ENCODE measurements at regions not wholly inside any gene's neighbourhood (a gene's known extent, or its start where the extent isn't known, plus 50 kb on each side); places are given as distances from the start of the nearest gene placed in this dataset.

DNA sequence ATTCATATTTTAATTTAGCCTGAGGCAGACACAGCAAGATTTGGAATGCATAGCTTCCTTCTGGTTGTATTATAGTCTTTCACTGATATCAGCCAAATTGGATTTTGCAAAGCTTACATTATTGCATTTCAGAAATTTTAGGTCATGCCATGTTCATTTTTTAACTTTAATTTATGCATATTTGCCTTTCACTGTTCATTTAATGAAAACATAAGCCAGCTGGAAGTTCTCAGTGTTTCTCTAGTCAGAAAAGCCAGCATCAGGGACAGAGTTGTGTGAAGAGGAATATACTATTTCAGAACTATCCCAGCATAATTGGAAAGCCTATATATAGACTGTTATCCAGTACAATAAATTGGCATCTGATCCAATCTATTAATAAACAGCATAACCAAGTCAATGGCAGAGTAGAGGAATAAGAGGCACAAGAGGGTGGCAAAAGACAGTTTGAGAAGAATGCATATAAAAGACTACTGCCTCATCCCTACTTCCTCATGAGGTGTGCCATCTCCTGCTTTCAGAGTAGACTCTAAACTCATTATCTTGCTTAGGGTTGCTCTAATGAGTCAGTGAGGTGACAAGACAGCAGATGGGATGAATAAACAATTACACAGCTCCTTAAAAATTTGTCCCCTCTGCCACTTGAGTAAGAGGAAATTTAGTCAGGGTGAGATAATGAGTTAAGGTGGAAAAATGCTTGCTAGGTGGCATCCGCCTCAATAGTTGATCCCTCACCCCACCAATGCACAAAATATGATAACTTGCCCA is 159.8 kb upstream of the HCRTR2 start:
- no peaks in the 10 kb centered on the region for H3K36me3 ChIP-seq
- in situ Hi-C loops (cut with MboI; ENCODE audit: low sequenced_read_pairs in 4 of 4) = no loop called here
- TF ChIP-seq, protein P1, sequence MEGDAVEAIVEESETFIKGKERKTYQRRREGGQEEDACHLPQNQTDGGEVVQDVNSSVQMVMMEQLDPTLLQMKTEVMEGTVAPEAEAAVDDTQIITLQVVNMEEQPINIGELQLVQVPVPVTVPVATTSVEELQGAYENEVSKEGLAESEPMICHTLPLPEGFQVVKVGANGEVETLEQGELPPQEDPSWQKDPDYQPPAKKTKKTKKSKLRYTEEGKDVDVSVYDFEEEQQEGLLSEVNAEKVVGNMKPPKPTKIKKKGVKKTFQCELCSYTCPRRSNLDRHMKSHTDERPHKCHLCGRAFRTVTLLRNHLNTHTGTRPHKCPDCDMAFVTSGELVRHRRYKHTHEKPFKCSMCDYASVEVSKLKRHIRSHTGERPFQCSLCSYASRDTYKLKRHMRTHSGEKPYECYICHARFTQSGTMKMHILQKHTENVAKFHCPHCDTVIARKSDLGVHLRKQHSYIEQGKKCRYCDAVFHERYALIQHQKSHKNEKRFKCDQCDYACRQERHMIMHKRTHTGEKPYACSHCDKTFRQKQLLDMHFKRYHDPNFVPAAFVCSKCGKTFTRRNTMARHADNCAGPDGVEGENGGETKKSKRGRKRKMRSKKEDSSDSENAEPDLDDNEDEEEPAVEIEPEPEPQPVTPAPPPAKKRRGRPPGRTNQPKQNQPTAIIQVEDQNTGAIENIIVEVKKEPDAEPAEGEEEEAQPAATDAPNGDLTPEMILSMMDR (IDR thresholded peaks at IDR 0.05 in 4 of 5, conservative IDR thresholded peaks at IDR 0.05 in 1 of 5) = no peak
- no peak for TF ChIP-seq POLR2A (IDR thresholded peaks at IDR 0.05)
- intact Hi-C loops (cut with DNase I; ENCODE audit: low total_unique reads) = no loop called here
- peaks cover 15 to 19% of the 10 kb centered on the region in 2 donors for H3K4me1 ChIP-seq
- ATAC-seq = no peak
- no peaks in the 10 kb centered on the region for H3K9me3 ChIP-seq
- H3K4me3 ChIP-seq = no peak overlapping the region
- DNase-seq = no peak
- no peaks in the 10 kb centered on the region for H3K27me3 ChIP-seq
- H3K27ac ChIP-seq = no peak overlapping the region

DNA sequence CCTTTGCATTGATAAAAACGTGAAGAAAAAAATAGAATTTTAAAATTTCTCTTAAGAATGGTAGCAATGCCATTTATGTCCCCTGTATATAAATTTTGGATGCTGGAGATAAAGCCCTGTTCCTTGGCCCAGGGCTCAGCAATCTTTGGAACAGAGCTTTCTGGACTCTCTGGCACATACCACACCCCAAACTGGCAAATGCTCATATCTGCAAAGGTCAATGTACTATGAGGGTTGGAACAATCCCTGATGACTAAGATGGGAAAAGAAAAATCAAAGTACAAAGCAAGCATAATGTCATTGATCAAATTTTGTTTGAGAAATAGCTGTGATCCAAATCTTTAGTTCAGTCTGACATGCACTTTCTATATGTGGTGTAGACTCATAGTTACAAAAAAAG is 158.1 kb upstream of the HCRTR2 start:
- ATAC-seq = no peak
- no peaks in the 10 kb centered on the region for H3K27me3 ChIP-seq
- no peaks in the 10 kb centered on the region for H3K9me3 ChIP-seq
- DNase-seq = no peak
- intact Hi-C loops (cut with DNase I; ENCODE audit: low total_unique reads) = no loop called here
- H3K27ac ChIP-seq = no peak overlapping the region
- H3K4me3 ChIP-seq = no peak overlapping the region
- H3K4me1 ChIP-seq = peaks cover 15 to 19% of the 10 kb centered on the region in 2 donors
- no peaks in the 10 kb centered on the region for H3K36me3 ChIP-seq
- TF ChIP-seq, protein P1 (IDR thresholded peaks at IDR 0.05 in 4 of 5, conservative IDR thresholded peaks at IDR 0.05 in 1 of 5) = no peak
- in situ Hi-C loops (cut with MboI; ENCODE audit: low sequenced_read_pairs in 4 of 4) = no loop called here

- Histone ChIP-seq H3K4me1 (peaks cover 15 to 19% of the 10 kb centered on the region in 2 donors), H3K27ac (no peak overlapping the region), H3K27me3 (no peaks in the 10 kb centered on the region), H3K4me3 (no peak overlapping the region), H3K9me3 (no peaks in the 10 kb centered on the region), H3K36me3 (no peaks in the 10 kb centered on the region)
- intact Hi-C loops (cut with DNase I; ENCODE audit: low total_unique reads) (no loop called here), in situ Hi-C loops (cut with MboI; ENCODE audit: low sequenced_read_pairs in 4 of 4) (no loop called here)
- no peak for ATAC-seq
- TF ChIP-seq POLR2A (IDR thresholded peaks at IDR 0.05) = no peak
- TF ChIP-seq, protein P1 (IDR thresholded peaks at IDR 0.05 in 4 of 5, conservative IDR thresholded peaks at IDR 0.05 in 1 of 5) = no peak
- no peak for DNase-seq
Observed at GRCh38 chr6:55017555-55018300, 156.6 kb upstream of the HCRTR2 start.

DNA sequence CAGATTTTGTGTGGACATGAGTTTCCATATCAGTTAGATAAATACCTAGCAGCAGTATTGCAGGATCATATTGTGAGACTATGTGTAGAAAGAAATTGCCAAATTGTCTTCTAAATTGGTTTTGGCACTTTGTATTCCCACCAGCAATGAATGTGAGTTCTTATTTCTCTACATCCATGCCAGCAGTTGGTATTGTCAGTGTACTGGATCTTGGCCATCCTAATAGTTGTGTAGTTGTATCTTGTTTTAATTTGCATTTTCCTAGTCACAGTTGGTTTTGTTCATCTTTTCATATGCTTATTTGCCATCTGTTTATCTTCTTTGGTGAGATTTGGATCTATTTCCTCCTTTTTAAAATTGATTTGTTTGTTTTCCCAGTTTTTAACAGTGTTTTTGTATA is 154.7 kb upstream of the HCRTR2 start:
- peaks cover 1 to 5% of the 10 kb centered on the region in 2 donors for H3K4me1 ChIP-seq
- intact Hi-C loops (cut with DNase I; ENCODE audit: low total_unique reads) = no loop called here
- H3K36me3 ChIP-seq = no peaks in the 10 kb centered on the region
- H3K27me3 ChIP-seq = no peaks in the 10 kb centered on the region
- TF ChIP-seq, protein P1 (IDR thresholded peaks at IDR 0.05 in 4 of 5, conservative IDR thresholded peaks at IDR 0.05 in 1 of 5) = no peak
- no peak for TF ChIP-seq POLR2A (IDR thresholded peaks at IDR 0.05)
- no peak for DNase-seq
- ATAC-seq = no peak
- no peak overlapping the region for H3K27ac ChIP-seq
- no peak overlapping the region for H3K4me3 ChIP-seq
- in situ Hi-C loops (cut with MboI; ENCODE audit: low sequenced_read_pairs in 4 of 4) = no loop called here
- no peaks in the 10 kb centered on the region for H3K9me3 ChIP-seq

All from gastrocnemius medialis (tissue), 4 donors.